HCT116 (cell line): ENCODE measurements at regions not wholly inside any gene's neighbourhood (a gene's known extent, or its start where the extent isn't known, plus 50 kb on each side); places are given as distances from the start of the nearest gene placed in this dataset.

Experiments used
- CTCF ChIP-seq, 3 experiments: fragments of 200-600 bp in 1 of 3; sonication (generic) in 1 of 3; IDR thresholded peaks in 2 of 3; conservative IDR thresholded peaks in 1 of 3; 2 replicates each; pipeline ENCODE4 v1.5.1; 2012 to 2017; ENCODE audit warnings: low read depth in 2 of 3, low read length in 2 of 3, antibody characterized with exemption in 1 of 3, borderline replicate concordance in 1 of 3, control low read depth in 1 of 3, mild to moderate bottlenecking in 1 of 3, mixed read lengths in 1 of 3, mixed run types in 1 of 3, moderate library complexity in 1 of 3; ENCODE audit not compliant: insufficient read depth in 1 of 3
- EZH2 ChIP-seq: fragments of 200-600 bp; sonication (generic); IDR thresholded peaks from 2 replicates; pipeline ENCODE4 v1.6.1; 2017; ENCODE audit warnings: antibody characterized with exemption, mixed run types
- FOSL1 ChIP-seq: IDR thresholded peaks from 2 replicates; pipeline ENCODE4 v1.6.1; 2012; ENCODE audit warnings: low read depth
- POLR2A ChIP-seq: IDR thresholded peaks from 2 replicates; pipeline ENCODE4 v1.7.0; 2011; ENCODE audit warnings: borderline replicate concordance; ENCODE audit not compliant: insufficient read depth, insufficient read length; ENCODE audit errors: extremely low read depth
- POLR2AphosphoS5 ChIP-seq: IDR thresholded peaks from 2 replicates; pipeline ENCODE4 v1.6.1; 2011; ENCODE audit warnings: mild to moderate bottlenecking, low read depth, low read length, moderate library complexity
- REST ChIP-seq: IDR thresholded peaks from 2 replicates; pipeline ENCODE4 v1.6.1; 2012; ENCODE audit warnings: low read depth
- SP1 ChIP-seq: IDR thresholded peaks from 2 replicates; pipeline ENCODE4 v1.6.1; 2012; ENCODE audit warnings: low read depth
- YY1 ChIP-seq: IDR thresholded peaks from 2 replicates; pipeline ENCODE4 v1.6.1; 2011; ENCODE audit warnings: low read length, low read depth, moderate library complexity, mild to moderate bottlenecking; ENCODE audit not compliant: insufficient replicate concordance; ENCODE audit errors: extremely low read depth
- ZFX ChIP-seq: fragments of 450-650 bp; IDR thresholded peaks from 2 replicates; pipeline ENCODE4 v1.6.1; 2017
- ZNF274 ChIP-seq: fragments of 200-500 bp; sonication (Bioruptor generic); IDR thresholded peaks from 2 replicates; pipeline ENCODE4 v1.6.1; 2014; ENCODE audit warnings: mild to moderate bottlenecking, low read depth, low read length, inconsistent platforms

DNA sequence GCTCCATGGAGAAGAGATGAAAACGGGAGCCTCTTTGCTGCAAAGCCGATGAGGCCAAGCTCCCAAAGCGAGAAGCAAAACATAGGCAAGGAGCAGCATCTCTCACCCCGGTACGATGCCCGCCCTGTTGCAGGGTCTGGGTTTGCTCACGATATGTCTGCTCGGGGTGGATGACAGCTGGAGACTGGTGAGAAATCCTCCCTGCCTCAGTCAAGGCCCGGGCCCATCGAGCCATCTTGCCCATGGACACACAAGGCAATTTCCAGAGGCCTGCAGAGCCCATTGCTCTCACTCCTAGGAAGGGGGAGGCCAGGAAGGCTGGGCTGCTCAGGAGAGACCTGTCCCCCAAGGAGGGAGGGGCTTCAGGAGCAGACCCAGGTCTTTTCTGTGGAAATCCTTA, 391.7 kb upstream of the SHH start:
- TF ChIP-seq POLR2AphosphoS5 (no peak), CTCF (IDR thresholded peaks at IDR 0.05 in 2 of 3, conservative IDR thresholded peaks at IDR 0.05 in 1 of 3; ENCODE audit: borderline replicate concordance in 1 of 3, insufficient read depth in 1 of 3, low read depth in 2 of 3, low read length in 2 of 3) (no peak), YY1 (no peak), FOSL1 (no peak), EZH2 (no peak), ZFX (no peak), ZNF274 (no peak), POLR2A (no peak), SP1 (no peak), REST (no peak)
